PFSK-1 (cell line): ENCODE measurements at regions not wholly inside any gene's neighbourhood (a gene's known extent, or its start where the extent isn't known, plus 50 kb on each side); places are given as distances from the start of the nearest gene placed in this dataset.

Source experiments
- FOXP2 ChIP-seq: optimal IDR thresholded peaks from 2 replicates; pipeline ENCODE3; 2011; ENCODE audit warnings: borderline replicate concordance, control low read depth, inconsistent platforms; ENCODE audit not compliant: insufficient read depth; ENCODE audit errors: extremely low read length, extremely low read depth
- POLR2AphosphoS5 ChIP-seq: IDR thresholded peaks from 2 replicates; pipeline ENCODE4 v1.6.1; 2012; ENCODE audit warnings: low read depth, mild to moderate bottlenecking, control low read depth, low read length, moderate library complexity
- REST ChIP-seq, 2 experiments: IDR thresholded peaks; 2 replicates each; pipeline versions ENCODE4 v1.6.1 to v1.8.0; 2011 to 2012; ENCODE audit warnings: low read depth in 2 of 2, low read length in 2 of 2, control low read depth in 1 of 2, inconsistent platforms in 1 of 2, mild to moderate bottlenecking in 1 of 2, moderate library complexity in 1 of 2; ENCODE audit not compliant: insufficient read depth in 1 of 2
- SIN3A ChIP-seq: IDR thresholded peaks from 2 replicates; pipeline ENCODE4 v1.6.1; 2012; ENCODE audit warnings: mild to moderate bottlenecking, low read length, moderate library complexity, borderline replicate concordance; ENCODE audit not compliant: insufficient read depth
- TAF1 ChIP-seq: IDR thresholded peaks from 2 replicates; pipeline ENCODE4 v1.6.1; 2012; ENCODE audit warnings: low read length, control low read depth, borderline replicate concordance; ENCODE audit not compliant: insufficient read depth

DNA sequence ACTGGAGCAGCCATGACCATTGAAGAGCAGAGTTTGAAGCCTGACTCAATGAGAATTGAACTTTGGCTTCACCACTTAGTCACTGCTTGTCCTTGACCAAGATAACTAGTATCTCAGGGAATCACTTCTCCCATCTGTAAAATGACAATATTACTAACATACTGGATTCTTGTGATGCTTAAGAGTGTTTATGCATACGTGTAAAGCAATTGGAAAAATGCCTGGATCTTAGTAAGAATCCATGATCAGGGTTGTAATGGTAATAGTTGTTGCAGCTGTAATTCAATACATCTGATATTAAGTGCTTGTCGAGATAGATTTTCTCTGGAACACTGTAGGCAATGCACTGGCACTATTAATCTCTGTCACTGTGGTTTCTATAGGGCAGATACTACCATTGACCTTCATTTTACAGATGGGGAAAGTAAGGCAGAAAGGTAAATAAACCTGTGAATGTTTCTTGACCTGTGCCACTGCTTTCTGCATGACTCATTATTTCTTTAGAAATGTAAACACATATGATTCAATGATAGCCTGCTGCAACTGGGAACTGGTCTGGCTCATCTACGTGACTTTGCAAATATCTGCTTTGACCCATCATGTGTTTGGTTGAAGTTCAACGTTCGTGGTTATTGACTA, 662.5 kb downstream of the PLA2G4A start:
- TF ChIP-seq SIN3A: no peak
- no peak for TF ChIP-seq REST (IDR thresholded peaks at IDR 0.05; ENCODE audit: insufficient read depth in 1 of 2, low read depth in 2 of 2, low read length in 2 of 2)
- TF ChIP-seq TAF1: no peak
- no peak for TF ChIP-seq POLR2AphosphoS5
- no peak for TF ChIP-seq FOXP2

GRCh38 chr1:187498028-187498427, 669.3 kb downstream of the PLA2G4A start:
- TF ChIP-seq TAF1 (no peak), SIN3A (no peak), REST (IDR thresholded peaks at IDR 0.05; ENCODE audit: insufficient read depth in 1 of 2, low read depth in 2 of 2, low read length in 2 of 2) (no peak), FOXP2 (no peak), POLR2AphosphoS5 (no peak)

DNA sequence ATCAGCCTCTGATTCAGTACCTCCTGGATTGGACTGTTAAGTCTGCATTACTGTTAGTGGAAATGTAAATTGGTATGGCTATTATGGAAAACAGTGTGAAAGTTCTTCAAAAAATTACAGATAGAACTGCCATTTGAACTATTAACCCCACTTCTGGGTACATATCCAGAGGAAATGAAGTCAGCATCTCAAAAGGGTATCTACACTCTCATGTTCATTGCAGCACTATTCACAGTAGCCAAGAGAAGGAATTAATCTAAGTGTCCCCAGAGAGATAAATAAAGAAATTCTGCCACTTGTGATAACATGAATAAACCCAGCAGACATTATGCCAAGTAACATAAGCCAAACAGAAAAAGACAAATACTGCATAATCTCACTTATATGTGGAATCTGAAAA, 676.0 kb downstream of the PLA2G4A start:
- TF ChIP-seq TAF1: no peak
- no peak for TF ChIP-seq POLR2AphosphoS5
- no peak for TF ChIP-seq SIN3A
- TF ChIP-seq FOXP2: no peak
- no peak for TF ChIP-seq REST (IDR thresholded peaks at IDR 0.05; ENCODE audit: insufficient read depth in 1 of 2, low read depth in 2 of 2, low read length in 2 of 2)

GRCh38 chr1:187509091-187509490, 680.3 kb downstream of the PLA2G4A start:
- TF ChIP-seq SIN3A: no peak
- TF ChIP-seq TAF1: no peak
- no peak for TF ChIP-seq POLR2AphosphoS5
- TF ChIP-seq REST (IDR thresholded peaks at IDR 0.05; ENCODE audit: insufficient read depth in 1 of 2, low read depth in 2 of 2, low read length in 2 of 2): no peak
- no peak for TF ChIP-seq FOXP2

- TF ChIP-seq FOXP2 (no peak), TAF1 (no peak), POLR2AphosphoS5 (no peak), REST (IDR thresholded peaks at IDR 0.05; ENCODE audit: insufficient read depth in 1 of 2, low read depth in 2 of 2, low read length in 2 of 2) (no peak), SIN3A (no peak)
Measured at GRCh38 chr1:187513190-187513589, 684.4 kb downstream of the PLA2G4A start.
